ENCODE measurements at regions not wholly inside any gene's neighbourhood (a gene's known extent, or its start where the extent isn't known, plus 50 kb on each side); places are given as distances from the start of the nearest gene placed in this dataset.

GRCh38 chr3:481111-481510, 284.5 kb downstream of the CHL1 start:
- Histone ChIP-seq H3K27ac (no peak overlapping the region), H3K9me3 (no peaks in the 10 kb centered on the region), H3K36me3 (no peaks in the 10 kb centered on the region), H3K27me3 (replicated peaks; ENCODE audit: insufficient read depth) (no peaks in the 10 kb centered on the region), H3K4me3 (no peak overlapping the region), H3K4me1 (replicated peaks) (no peaks in the 10 kb centered on the region)
- 25% methylated on average over 3 of the region's 3 CpGs for WGBS
- DNase-seq (ENCODE audit: low spot score) = no peak
- no peak for TF ChIP-seq CTCF (IDR thresholded peaks at IDR 0.05)
- TF ChIP-seq POLR2A (IDR thresholded peaks at IDR 0.05) = no peak
- intact Hi-C loops (cut with DNase I) = no loop called here

- H3K27ac ChIP-seq = no peak overlapping the region
- no peaks in the 10 kb centered on the region for H3K27me3 ChIP-seq (replicated peaks; ENCODE audit: insufficient read depth)
- no peak for TF ChIP-seq POLR2A (IDR thresholded peaks at IDR 0.05)
- TF ChIP-seq POLR2AphosphoS5 (IDR thresholded peaks at IDR 0.05) = no peak
- TF ChIP-seq CTCF (IDR thresholded peaks at IDR 0.05) = no peak
- no peak for DNase-seq (ENCODE audit: low spot score)
- no peaks in the 10 kb centered on the region for H3K36me3 ChIP-seq
- intact Hi-C loops (cut with DNase I) = no loop called here
- H3K4me3 ChIP-seq = no peak overlapping the region
- H3K4me1 ChIP-seq (replicated peaks) = no peaks in the 10 kb centered on the region
- H3K9me3 ChIP-seq = no peaks in the 10 kb centered on the region
- 15% methylated on average over 3 of the region's 3 CpGs for WGBS
Measured at GRCh38 chr3:481680-482079, 285.1 kb downstream of the CHL1 start.

DNA sequence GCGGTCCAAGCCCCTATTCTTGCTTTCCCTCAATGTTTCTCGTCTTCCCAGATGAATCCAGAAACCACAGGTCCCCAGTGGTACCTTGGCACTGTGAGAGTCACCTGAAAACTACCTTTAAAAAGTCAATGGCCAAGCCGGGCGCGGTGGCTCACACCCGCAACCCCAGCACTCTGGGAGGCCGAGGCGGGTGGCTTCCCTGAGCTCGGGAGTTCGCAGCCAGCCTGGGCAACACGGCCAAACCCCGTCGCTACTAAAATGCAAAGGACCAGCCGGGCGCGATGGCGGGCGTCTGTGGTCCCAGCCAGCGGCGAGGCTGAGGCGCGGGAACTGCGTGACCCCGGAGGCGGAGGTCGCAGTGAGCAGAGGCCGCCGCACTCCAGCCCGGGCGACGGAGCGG, 285.9 kb downstream of the CHL1 start:
- Histone ChIP-seq H3K27ac (no peak overlapping the region), H3K4me3 (no peak overlapping the region), H3K27me3 (replicated peaks; ENCODE audit: insufficient read depth) (no peaks in the 10 kb centered on the region), H3K9me3 (no peaks in the 10 kb centered on the region), H3K36me3 (no peaks in the 10 kb centered on the region), H3K4me1 (replicated peaks) (no peaks in the 10 kb centered on the region)
- no peak for TF ChIP-seq POLR2AphosphoS5 (IDR thresholded peaks at IDR 0.05)
- no peak for TF ChIP-seq CTCF (IDR thresholded peaks at IDR 0.05)
- no peak for TF ChIP-seq POLR2A (IDR thresholded peaks at IDR 0.05)
- no peak for DNase-seq (ENCODE audit: low spot score)
- intact Hi-C loops (cut with DNase I) = no loop called here
- 96% methylated on average over 32 of the region's 32 CpGs for WGBS

GRCh38 chr3:484341-484740, 287.8 kb downstream of the CHL1 start:
- Histone ChIP-seq H3K27ac (no peak overlapping the region), H3K27me3 (replicated peaks; ENCODE audit: insufficient read depth) (no peaks in the 10 kb centered on the region), H3K9me3 (no peaks in the 10 kb centered on the region), H3K4me1 (replicated peaks) (no peaks in the 10 kb centered on the region), H3K36me3 (no peaks in the 10 kb centered on the region), H3K4me3 (no peak overlapping the region)
- DNase-seq (ENCODE audit: low spot score) = no peak
- 47% methylated on average over 2 of the region's 2 CpGs for WGBS
- intact Hi-C loops (cut with DNase I) = no loop called here
- no peak for TF ChIP-seq POLR2AphosphoS5 (IDR thresholded peaks at IDR 0.05)
- no peak for TF ChIP-seq POLR2A (IDR thresholded peaks at IDR 0.05)
- no peak for TF ChIP-seq CTCF (IDR thresholded peaks at IDR 0.05)

DNA sequence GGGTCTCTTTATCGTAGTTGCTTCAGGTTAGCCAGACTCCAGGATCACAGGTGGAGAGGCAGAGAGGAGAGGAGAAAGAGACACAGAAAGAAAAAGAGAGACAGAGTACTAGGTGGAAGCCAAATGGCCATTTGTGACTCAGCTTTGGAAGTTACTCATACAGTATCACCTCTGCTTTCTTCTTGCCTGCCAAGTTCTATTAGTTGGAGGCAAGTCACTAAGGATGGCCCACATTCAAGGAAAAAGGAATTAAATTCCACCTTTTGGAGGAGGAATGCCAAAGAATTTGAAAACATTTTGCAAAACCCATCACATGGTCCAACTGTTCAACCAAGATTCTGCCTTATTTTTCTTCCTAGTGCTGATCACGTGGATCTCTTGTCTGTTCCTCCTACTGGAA, 291.1 kb downstream of the CHL1 start:
- Histone ChIP-seq H3K9me3 (no peaks in the 10 kb centered on the region), H3K4me1 (replicated peaks) (no peaks in the 10 kb centered on the region), H3K4me3 (no peak overlapping the region), H3K27ac (no peak overlapping the region), H3K27me3 (replicated peaks; ENCODE audit: insufficient read depth) (no peaks in the 10 kb centered on the region), H3K36me3 (no peaks in the 10 kb centered on the region)
- intact Hi-C loops (cut with DNase I) = no loop called here
- TF ChIP-seq CTCF (IDR thresholded peaks at IDR 0.05) = no peak
- no peak for TF ChIP-seq POLR2AphosphoS5 (IDR thresholded peaks at IDR 0.05)
- TF ChIP-seq POLR2A (IDR thresholded peaks at IDR 0.05) = no peak
- 89% methylated on average over 2 of the region's 2 CpGs for WGBS
- no peak for DNase-seq (ENCODE audit: low spot score)
